Mammary epithelial cell (primary cell): ENCODE measurements at regions not wholly inside any gene's neighbourhood (a gene's known extent, or its start where the extent isn't known, plus 50 kb on each side); places are given as distances from the start of the nearest gene placed in this dataset.

Experiments used
- CTCF ChIP-seq, 2 donors: IDR thresholded peaks in 1 of 2; conservative IDR thresholded peaks in 1 of 2; 2 replicates each; pipeline ENCODE4 v1.5.1; 2011 to 2012; ENCODE audit warnings: inconsistent platforms in 2 of 2, low read length in 2 of 2, mild to moderate bottlenecking in 2 of 2, control low read depth in 1 of 2, low read depth in 1 of 2; ENCODE audit not compliant: insufficient read depth in 1 of 2; ENCODE audit errors: extremely low read depth in 1 of 2
- EZH2 ChIP-seq: IDR thresholded peaks from 2 replicates; pipeline ENCODE4 v1.6.1; 2012; ENCODE audit warnings: low read length, inconsistent platforms, borderline replicate concordance

GRCh38 chr7:106426803-106427202 lies 142.0 kb upstream of the NAMPT start:
- TF ChIP-seq CTCF (conservative IDR thresholded peaks at IDR 0.05 in 1 of 2, IDR thresholded peaks at IDR 0.05 in 1 of 2; ENCODE audit: extremely low read depth in 1 of 2, insufficient read depth in 1 of 2, low read depth in 1 of 2, low read length in 2 of 2) = no peak
- TF ChIP-seq EZH2 = no peak
